Suppressor macrophage treated with lipopolysaccharide for 4 hours (primary cell): ENCODE measurements at regions not wholly inside any gene's neighbourhood (a gene's known extent, or its start where the extent isn't known, plus 50 kb on each side); places are given as distances from the start of the nearest gene placed in this dataset.

Experiments
- DNase-seq: peaks from one replicate; pipeline ENCODE4 v3.0.0-alpha.2; 2020

- DNase-seq, result no peak
Measured at GRCh38 chr4:30943356-30943755, 223.2 kb downstream of the PCDH7 start.

GRCh38 chr4:30945586-30945985 lies 225.4 kb downstream of the PCDH7 start:
- no peak for DNase-seq

GRCh38 chr4:30946288-30946687 lies 226.1 kb downstream of the PCDH7 start:
- DNase-seq, result no peak

- no peak for DNase-seq
Measured at GRCh38 chr4:30948653-30949052, 228.5 kb downstream of the PCDH7 start.

GRCh38 chr4:30950737-30951136 lies 230.6 kb downstream of the PCDH7 start:
- DNase-seq, result no peak

GRCh38 chr4:30952526-30953219 lies 232.5 kb downstream of the PCDH7 start:
- DNase-seq, result no peak

- DNase-seq, result no peak
Measured at GRCh38 chr4:30953799-30954198, 233.6 kb downstream of the PCDH7 start.

- no peak for DNase-seq
Measured at GRCh38 chr4:30956916-30957315, 236.7 kb downstream of the PCDH7 start.

GRCh38 chr4:30957706-30958105 lies 237.5 kb downstream of the PCDH7 start:
- no peak for DNase-seq

GRCh38 chr4:30959781-30960485 lies 239.8 kb downstream of the PCDH7 start:
- DNase-seq, result no peak

GRCh38 chr4:30962939-30963338 lies 242.8 kb downstream of the PCDH7 start:
- DNase-seq, result no peak

- no peak for DNase-seq
Measured at GRCh38 chr4:30968926-30969325, 248.8 kb downstream of the PCDH7 start.

- DNase-seq, result no peak
Measured at GRCh38 chr4:30972542-30972941, 252.4 kb downstream of the PCDH7 start.

GRCh38 chr4:30973993-30974392 lies 253.8 kb downstream of the PCDH7 start:
- no peak for DNase-seq

GRCh38 chr4:30979402-30979801 lies 259.2 kb downstream of the PCDH7 start:
- DNase-seq, result no peak

GRCh38 chr4:30989508-30989907 lies 269.3 kb downstream of the PCDH7 start:
- no peak for DNase-seq

- DNase-seq, result no peak
Measured at GRCh38 chr4:30996841-30997240, 276.7 kb downstream of the PCDH7 start.

- DNase-seq, result no peak
Measured at GRCh38 chr4:31005037-31005436, 284.9 kb downstream of the PCDH7 start.

- DNase-seq, result no peak
Measured at GRCh38 chr4:31007858-31008257, 287.7 kb downstream of the PCDH7 start.

GRCh38 chr4:31009926-31010325 lies 289.8 kb downstream of the PCDH7 start:
- no peak for DNase-seq

- DNase-seq, result no peak
Measured at GRCh38 chr4:31015123-31015522, 295.0 kb downstream of the PCDH7 start.

- DNase-seq, result no peak
Measured at GRCh38 chr4:31016322-31017061, 296.3 kb downstream of the PCDH7 start.

- no peak for DNase-seq
Measured at GRCh38 chr4:31020363-31020762, 300.2 kb downstream of the PCDH7 start.

- DNase-seq, result no peak
Measured at GRCh38 chr4:31021008-31021407, 300.8 kb downstream of the PCDH7 start.
